Esophagus squamous epithelium (tissue), 5 donors: ENCODE measurements at regions not wholly inside any gene's neighbourhood (a gene's known extent, or its start where the extent isn't known, plus 50 kb on each side); places are given as distances from the start of the nearest gene placed in this dataset.

Source experiments
- DNase-seq: peaks from one replicate; lab custom pipeline; 2025; lab: John Stamatoyannopoulos, UW
- H3K27ac ChIP-seq, 4 donors: fragments of 200-600 bp; sonication (generic); one replicate each; pipeline ENCODE4 v1.5.1; 2016 to 2019; ENCODE audit warnings: mild to moderate bottlenecking in 1 of 4
- H3K27me3 ChIP-seq, 4 donors: fragments of 200-600 bp; sonication (generic); 1 replicate in 3 of 4; 2 replicates in 1 of 4; pipeline versions ENCODE4 v1.5.1 to v1.6.0; 2017 to 2021; ENCODE audit warnings: antibody characterized with exemption in 1 of 4
- H3K36me3 ChIP-seq, 3 donors: fragments of 200-600 bp; sonication (generic); one replicate each; pipeline ENCODE4 v1.5.1; 2016 to 2019
- H3K4me1 ChIP-seq, 3 donors: fragments of 200-600 bp; sonication (generic); one replicate each; pipeline ENCODE4 v1.5.1; 2017 to 2019
- H3K4me3 ChIP-seq, 4 donors: fragments of 200-600 bp; sonication (generic); 1 replicate in 3 of 4; 2 replicates in 1 of 4; pipeline ENCODE4 v1.5.1; 2016 to 2019; ENCODE audit warnings: mild to moderate bottlenecking in 2 of 4, moderate library complexity in 1 of 4
- H3K9me3 ChIP-seq, 3 donors: fragments of 200-600 bp; sonication (generic); one replicate each; pipeline ENCODE4 v1.5.1; 2016 to 2019
- POLR2A ChIP-seq, 4 donors: fragments of 450-650 bp; IDR thresholded peaks; one replicate each; pipeline ENCODE4 v1.6.1; 2017; ENCODE audit warnings: antibody characterized with exemption in 4 of 4, mild to moderate bottlenecking in 4 of 4, moderate library complexity in 3 of 4
- WGBS, 2 donors: methylation state at CpG; one replicate each; pipeline ENCODE4 v1.1.5; 2018; 5-methylcytosine and 5-hydroxymethylcytosine counted together
- intact Hi-C: fragments of 100-400 bp; cut with DNase I; formaldehyde crosslinking; loops from one replicate; pipeline ENCODE4 v1.15.0; 2022
- TF ChIP-seq, protein P1 (sequence below), 6 experiments: fragments of 450-650 bp in 4 of 6; fragments of 200-600 bp in 2 of 6; sonication (generic) in 2 of 6; IDR thresholded peaks; one replicate each; pipeline ENCODE4 v1.5.1; 2016 to 2019; ENCODE audit warnings: antibody characterized with exemption in 6 of 6, mild to moderate bottlenecking in 4 of 6, moderate library complexity in 4 of 6
- donor health status: DM: yes; HTN: yes; CAD: no.

GRCh38 chr4:138090918-138091676 is 151.1 kb downstream of the SLC7A11 start:
- H3K36me3 ChIP-seq: no peaks in the 10 kb centered on the region
- H3K9me3 ChIP-seq: no peaks in the 10 kb centered on the region
- 35 to 38% methylated on average over 5 of the region's 5 CpGs for WGBS, 2 donors
- peaks cover 0 to 28% (median 11%) of the 10 kb centered on the region in 3 donors for H3K4me1 ChIP-seq
- H3K27ac ChIP-seq: no peak overlapping the region
- no peaks in the 10 kb centered on the region for H3K27me3 ChIP-seq
- intact Hi-C loops: loop anchor here (10.0 kb wide), 1 partner anchor 276 kb away; no protein-coding TSS in a partner anchor
- DNase-seq: no peak
- no peak for TF ChIP-seq POLR2A (IDR thresholded peaks at IDR 0.05)
- TF ChIP-seq, protein P1, sequence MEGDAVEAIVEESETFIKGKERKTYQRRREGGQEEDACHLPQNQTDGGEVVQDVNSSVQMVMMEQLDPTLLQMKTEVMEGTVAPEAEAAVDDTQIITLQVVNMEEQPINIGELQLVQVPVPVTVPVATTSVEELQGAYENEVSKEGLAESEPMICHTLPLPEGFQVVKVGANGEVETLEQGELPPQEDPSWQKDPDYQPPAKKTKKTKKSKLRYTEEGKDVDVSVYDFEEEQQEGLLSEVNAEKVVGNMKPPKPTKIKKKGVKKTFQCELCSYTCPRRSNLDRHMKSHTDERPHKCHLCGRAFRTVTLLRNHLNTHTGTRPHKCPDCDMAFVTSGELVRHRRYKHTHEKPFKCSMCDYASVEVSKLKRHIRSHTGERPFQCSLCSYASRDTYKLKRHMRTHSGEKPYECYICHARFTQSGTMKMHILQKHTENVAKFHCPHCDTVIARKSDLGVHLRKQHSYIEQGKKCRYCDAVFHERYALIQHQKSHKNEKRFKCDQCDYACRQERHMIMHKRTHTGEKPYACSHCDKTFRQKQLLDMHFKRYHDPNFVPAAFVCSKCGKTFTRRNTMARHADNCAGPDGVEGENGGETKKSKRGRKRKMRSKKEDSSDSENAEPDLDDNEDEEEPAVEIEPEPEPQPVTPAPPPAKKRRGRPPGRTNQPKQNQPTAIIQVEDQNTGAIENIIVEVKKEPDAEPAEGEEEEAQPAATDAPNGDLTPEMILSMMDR (IDR thresholded peaks at IDR 0.05): no peak
- H3K4me3 ChIP-seq: peak overlapping the region in 1 of 4 donors; percentile 47

DNA sequence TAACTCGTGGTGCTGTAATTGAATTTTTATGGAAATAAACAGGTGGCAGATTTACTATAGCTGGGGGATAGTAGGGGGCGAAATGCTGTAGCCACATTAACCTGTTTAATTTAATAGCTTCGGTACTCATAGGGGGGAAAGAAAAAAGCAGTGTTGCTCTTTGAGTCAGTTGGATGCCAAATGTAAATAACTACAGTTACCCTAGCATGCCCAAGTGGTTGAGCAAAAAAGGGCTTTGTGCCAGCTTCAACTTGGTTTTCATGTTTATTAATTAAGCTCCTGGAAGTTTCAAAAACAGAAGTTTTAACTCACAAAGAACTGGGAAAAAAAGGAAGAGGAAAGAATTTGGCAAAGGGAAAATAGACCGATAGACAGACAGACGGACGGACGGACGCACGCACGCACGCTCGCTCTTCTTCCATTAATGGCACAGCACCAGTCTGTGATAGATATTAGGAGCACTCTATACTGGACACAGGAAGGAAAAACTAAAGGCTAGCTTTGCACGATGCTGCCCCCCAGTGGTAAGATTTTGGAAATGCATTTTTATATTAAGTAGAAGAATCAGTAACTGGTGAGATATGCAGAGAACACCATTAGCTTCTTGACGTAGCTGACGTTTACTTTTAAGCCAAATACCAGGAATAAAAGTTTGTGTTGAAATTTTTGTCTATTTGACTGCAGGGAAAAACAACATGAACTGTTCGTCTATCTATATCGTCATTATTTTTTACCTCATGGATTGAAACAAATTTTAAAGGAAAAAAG is 151.8 kb downstream of the SLC7A11 start:
- H3K4me3 ChIP-seq: peak overlapping the region in 3 of 4 donors; percentile 32 to 47 (median 34)
- H3K27me3 ChIP-seq: no peaks in the 10 kb centered on the region
- H3K27ac ChIP-seq: no peak overlapping the region
- H3K9me3 ChIP-seq: no peaks in the 10 kb centered on the region
- WGBS, 2 donors: 20 to 27% methylated on average over 17 of the region's 17 CpGs
- peaks cover 0 to 29% (median 11%) of the 10 kb centered on the region in 3 donors for H3K4me1 ChIP-seq
- no peaks in the 10 kb centered on the region for H3K36me3 ChIP-seq
- intact Hi-C loops: loop anchor here (10.0 kb wide), 1 partner anchor 276 kb away; no protein-coding TSS in a partner anchor
- TF ChIP-seq, protein P1 (IDR thresholded peaks at IDR 0.05): peak; percentile 67 to 81 (median 78)
- no peak for TF ChIP-seq POLR2A (IDR thresholded peaks at IDR 0.05)
- DNase-seq: no peak

DNA sequence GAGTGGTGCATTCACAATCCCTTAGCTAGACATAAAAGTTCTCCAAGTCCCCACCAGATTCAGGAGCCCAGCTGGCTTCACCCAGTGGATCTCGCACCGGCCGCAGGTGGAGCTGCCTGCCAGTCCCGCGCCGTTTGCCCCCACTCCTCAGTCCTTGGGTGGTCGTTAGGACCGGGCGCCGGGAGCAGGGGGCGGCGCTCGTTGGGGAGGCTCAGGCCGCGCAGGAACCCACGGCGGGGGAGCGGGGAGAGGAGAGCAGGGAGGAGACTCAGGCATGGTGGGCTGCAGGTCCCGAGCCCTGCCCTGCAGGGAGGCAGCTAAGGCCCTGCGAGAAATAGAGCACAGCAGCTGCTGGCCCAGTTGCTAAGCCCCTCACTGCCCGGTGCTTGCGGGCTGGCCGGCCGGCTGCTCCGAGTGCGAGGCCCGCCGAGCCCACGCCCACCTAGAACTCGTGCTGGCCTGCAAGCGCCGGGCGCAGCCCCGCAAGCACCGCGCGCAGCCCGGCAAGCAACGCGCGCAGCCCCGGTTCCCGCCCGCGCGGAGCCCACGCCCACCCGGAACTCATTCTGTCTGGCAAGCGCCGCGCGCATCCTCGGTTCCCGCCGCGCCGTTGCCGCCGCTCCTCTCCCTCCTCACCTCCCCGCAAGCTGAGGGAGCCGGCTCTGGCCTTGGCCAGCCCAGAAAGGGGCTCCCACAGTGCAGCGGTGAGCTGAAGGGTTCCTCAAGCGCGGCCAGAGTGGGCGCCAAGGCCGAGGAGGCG is 153.5 kb downstream of the SLC7A11 start:
- H3K4me3 ChIP-seq: no peak overlapping the region
- peaks cover 0 to 29% (median 11%) of the 10 kb centered on the region in 3 donors for H3K4me1 ChIP-seq
- DNase-seq: no peak
- TF ChIP-seq, protein P1 (IDR thresholded peaks at IDR 0.05): no peak
- TF ChIP-seq POLR2A (IDR thresholded peaks at IDR 0.05): no peak
- H3K27me3 ChIP-seq: no peaks in the 10 kb centered on the region
- intact Hi-C loops: loop anchor here (5.0 kb wide), 1 partner anchor 51 kb away; no protein-coding TSS in a partner anchor
- no peaks in the 10 kb centered on the region for H3K36me3 ChIP-seq
- H3K9me3 ChIP-seq: no peaks in the 10 kb centered on the region
- no peak overlapping the region for H3K27ac ChIP-seq
- WGBS, 2 donors: 84 to 98% methylated on average over 3 to 22 of the region's 67 CpGs

DNA sequence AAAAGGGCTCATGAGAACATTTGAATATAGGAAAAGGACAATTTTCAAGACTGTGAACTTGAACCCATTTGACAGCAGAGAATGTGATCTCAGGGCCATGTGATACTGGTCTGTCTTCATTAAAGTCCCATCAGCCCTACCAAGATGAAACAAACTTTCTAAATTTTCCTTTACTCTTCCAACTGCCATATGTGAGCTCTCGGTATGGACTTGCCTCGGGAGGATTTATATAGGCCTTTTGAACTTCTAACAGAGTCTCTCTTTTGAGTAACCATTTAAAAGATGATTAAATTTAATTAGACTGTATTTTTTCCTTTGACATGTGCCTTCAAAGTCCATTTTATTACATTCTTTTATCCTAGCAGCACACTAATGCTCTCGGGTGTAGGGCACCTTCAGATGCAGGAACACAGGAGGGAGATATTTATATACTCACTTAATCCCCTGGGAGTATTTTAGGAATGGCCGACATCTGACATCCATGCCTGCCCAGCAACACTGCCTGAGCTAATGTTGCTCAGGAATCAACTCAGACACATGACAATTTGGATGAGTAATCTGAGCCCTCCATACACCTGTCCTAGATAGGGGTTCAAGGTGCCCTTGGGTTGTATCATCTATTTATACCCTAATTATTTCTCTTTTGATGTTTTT is 155.0 kb downstream of the SLC7A11 start:
- DNase-seq: no peak
- Histone ChIP-seq H3K36me3 (no peaks in the 10 kb centered on the region), H3K27ac (no peak overlapping the region), H3K4me3 (no peak overlapping the region), H3K4me1 (peaks cover 0 to 29% (median 11%) of the 10 kb centered on the region in 3 donors), H3K27me3 (no peaks in the 10 kb centered on the region), H3K9me3 (no peaks in the 10 kb centered on the region)
- TF ChIP-seq, protein P1 (IDR thresholded peaks at IDR 0.05): no peak
- TF ChIP-seq POLR2A (IDR thresholded peaks at IDR 0.05): no peak
- intact Hi-C loops: loop anchor here (5.0 kb wide), 1 partner anchor 50 kb away; no protein-coding TSS in a partner anchor
- WGBS, 2 donors: 74 to 78% methylated on average over 4 of the region's 4 CpGs
